Activated naive CD4-positive, alpha-beta T cell treated with anti-CD3 and anti-CD28 coated beads, Interleukin-2, amount 10 ng/mL, durations not matched to agents 7 days and 5 days (primary cell): ENCODE measurements at regions not wholly inside any gene's neighbourhood (a gene's known extent, or its start where the extent isn't known, plus 50 kb on each side); places are given as distances from the start of the nearest gene placed in this dataset.
"Not testable (repeated sequence)": the region's sequence is repeated elsewhere in the genome, so short reads cannot be mapped to it uniquely, and the experiment has no call there.

Source experiments
- CTCF ChIA-PET: fragments of 350-600 bp; sonication (Branson Sonifier 250); formaldehyde crosslinking; loops from one replicate; lab custom pipeline; 2021; ENCODE audit warnings: antibody characterized with exemption; lab: Charles Lee
- DNase-seq: peaks from one replicate; pipeline ENCODE4 v3.0.0-alpha.2; 2020
- H3K27ac Mint-ChIP-seq: one replicate; pipeline ENCODE4 v1.8.0; 2021; ENCODE audit warnings: mild to moderate bottlenecking, moderate library complexity, mixed read lengths
- H3K27me3 Mint-ChIP-seq: one replicate; pipeline ENCODE4 v1.8.0; 2021; ENCODE audit warnings: mild to moderate bottlenecking, mixed read lengths
- H3K36me3 Mint-ChIP-seq: one replicate; pipeline ENCODE4 v1.8.0; 2021; ENCODE audit warnings: mixed read lengths
- H3K4me1 Mint-ChIP-seq: one replicate; pipeline ENCODE4 v1.8.0; 2021; ENCODE audit warnings: mixed read lengths
- H3K4me3 Mint-ChIP-seq: one replicate; pipeline ENCODE4 v1.8.0; 2021; ENCODE audit warnings: mild to moderate bottlenecking, moderate library complexity, mixed read lengths
- H3K9me3 Mint-ChIP-seq: one replicate; pipeline ENCODE4 v1.8.0; 2021; ENCODE audit warnings: mixed read lengths

- H3K4me1 Mint-ChIP-seq, H3K36me3 Mint-ChIP-seq, H3K4me3 Mint-ChIP-seq, CTCF ChIA-PET, H3K9me3 Mint-ChIP-seq, H3K27ac Mint-ChIP-seq, DNase-seq, H3K27me3 Mint-ChIP-seq: not testable (repeated sequence)
These were observed 143.6 kb upstream of the ERV3-1 start for GRCh38 chr7:65150105-65150504.

DNA sequence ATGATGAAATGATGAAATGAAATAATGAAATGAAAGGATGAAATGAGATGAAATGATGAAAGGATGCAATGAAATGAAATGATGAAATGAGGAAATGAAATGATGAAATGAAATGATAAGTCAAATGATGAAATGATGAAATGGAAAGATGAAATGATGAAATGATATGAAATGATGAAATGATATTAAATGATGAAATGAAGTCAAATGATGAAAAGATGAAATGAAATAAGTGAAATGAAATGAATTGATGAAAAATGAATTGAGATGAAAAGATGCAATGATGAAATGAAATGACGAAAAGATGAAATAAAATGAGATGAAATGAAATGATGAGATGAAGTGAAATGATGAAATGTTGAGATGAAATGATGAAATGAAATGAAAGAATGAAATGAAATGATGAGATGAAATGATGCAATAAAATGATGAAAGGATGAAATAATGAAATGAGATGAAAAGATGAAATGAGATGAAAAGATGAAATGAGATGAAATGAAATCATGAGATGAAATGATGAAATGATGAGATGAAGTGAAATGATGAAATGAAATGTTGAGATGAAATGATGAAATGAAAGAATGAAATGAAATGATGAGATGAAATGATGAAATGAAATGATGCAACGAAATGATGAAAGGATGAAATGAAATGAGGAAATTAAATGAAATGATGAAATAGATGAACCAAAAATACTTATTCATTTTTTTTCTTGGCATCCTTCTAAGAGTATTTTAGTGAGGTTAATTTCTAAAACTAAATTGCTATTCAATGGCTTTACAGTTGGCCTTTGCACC lies 139.8 kb upstream of the ERV3-1 start:
- not testable (repeated sequence) for H3K27ac Mint-ChIP-seq

DNA sequence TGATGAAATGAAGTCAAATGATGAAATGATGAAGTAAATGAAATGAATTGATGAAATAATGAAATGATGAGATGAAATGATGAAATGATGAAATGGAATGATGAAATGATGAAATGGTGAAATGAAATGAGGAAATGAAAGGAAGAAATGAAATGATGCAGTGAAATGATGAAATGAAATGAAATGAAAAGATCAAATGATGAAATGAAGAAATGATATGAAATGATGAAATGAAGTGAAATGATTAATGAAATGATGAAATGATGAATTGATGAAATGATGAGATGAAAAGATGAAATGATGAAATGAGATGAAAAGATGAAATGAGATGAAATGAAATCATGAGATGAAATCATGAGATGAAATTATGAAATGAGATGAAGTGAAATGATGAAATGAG lies 139.2 kb upstream of the ERV3-1 start:
- H3K27ac Mint-ChIP-seq, H3K4me3 Mint-ChIP-seq, H3K4me1 Mint-ChIP-seq, CTCF ChIA-PET, H3K36me3 Mint-ChIP-seq, DNase-seq, H3K9me3 Mint-ChIP-seq, H3K27me3 Mint-ChIP-seq: not testable (repeated sequence)

More for the DNA sequence above, 139.8 kb upstream of the ERV3-1 start:
- H3K9me3 Mint-ChIP-seq, CTCF ChIA-PET, H3K4me1 Mint-ChIP-seq, H3K4me3 Mint-ChIP-seq, H3K36me3 Mint-ChIP-seq, H3K27me3 Mint-ChIP-seq, DNase-seq: not testable (repeated sequence)

GRCh38 chr7:65145008-65145407 lies 138.5 kb upstream of the ERV3-1 start:
- H3K27me3 Mint-ChIP-seq, H3K27ac Mint-ChIP-seq, DNase-seq, H3K36me3 Mint-ChIP-seq, H3K9me3 Mint-ChIP-seq, H3K4me1 Mint-ChIP-seq, CTCF ChIA-PET, H3K4me3 Mint-ChIP-seq: not testable (repeated sequence)

DNA sequence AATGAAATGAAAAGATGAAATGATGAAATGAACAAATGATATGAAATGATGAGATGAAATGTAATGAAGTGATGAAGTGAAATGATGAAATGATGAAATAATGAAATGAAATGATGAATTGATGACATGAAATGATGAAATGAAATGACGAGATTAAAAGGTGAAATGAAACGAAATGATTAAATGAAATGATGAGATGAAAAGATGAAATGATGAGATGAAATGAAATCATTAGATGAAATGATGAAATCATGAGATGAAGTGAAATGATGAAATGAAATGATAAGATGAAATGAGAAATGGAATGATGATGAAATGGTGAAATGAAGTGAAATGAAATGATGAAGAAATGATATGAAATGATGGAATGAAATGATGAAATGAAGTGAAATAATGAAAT lies 138.1 kb upstream of the ERV3-1 start:
- H3K27ac Mint-ChIP-seq, CTCF ChIA-PET, H3K4me1 Mint-ChIP-seq, H3K27me3 Mint-ChIP-seq, DNase-seq, H3K4me3 Mint-ChIP-seq, H3K9me3 Mint-ChIP-seq, H3K36me3 Mint-ChIP-seq: not testable (repeated sequence)

- H3K4me3 Mint-ChIP-seq, H3K4me1 Mint-ChIP-seq, H3K27ac Mint-ChIP-seq, CTCF ChIA-PET, DNase-seq, H3K27me3 Mint-ChIP-seq, H3K9me3 Mint-ChIP-seq, H3K36me3 Mint-ChIP-seq: not testable (repeated sequence)
These were observed 137.6 kb upstream of the ERV3-1 start for GRCh38 chr7:65144119-65144518.

DNA sequence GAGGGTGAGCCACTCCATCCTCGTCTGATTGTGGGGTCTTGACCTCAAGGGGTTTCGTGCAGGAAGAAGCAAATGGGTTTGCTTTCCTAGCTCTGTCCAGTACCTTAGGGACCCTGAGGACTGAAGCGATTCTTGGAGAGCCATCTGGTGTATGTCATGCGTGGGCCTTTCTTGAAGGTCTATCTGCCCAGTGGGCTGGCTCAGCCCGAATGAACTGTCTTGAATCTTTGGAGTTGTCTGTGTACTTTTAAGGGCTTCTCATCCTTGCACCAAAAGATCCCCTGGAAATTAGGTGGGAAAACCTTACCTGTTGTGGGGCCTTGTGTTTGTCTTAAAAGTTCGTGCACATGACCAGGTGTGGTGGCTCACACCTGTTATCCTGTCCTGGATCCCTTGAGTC lies 135.4 kb upstream of the ERV3-1 start:
- H3K27ac Mint-ChIP-seq, H3K9me3 Mint-ChIP-seq, H3K27me3 Mint-ChIP-seq: not testable (repeated sequence)

DNA sequence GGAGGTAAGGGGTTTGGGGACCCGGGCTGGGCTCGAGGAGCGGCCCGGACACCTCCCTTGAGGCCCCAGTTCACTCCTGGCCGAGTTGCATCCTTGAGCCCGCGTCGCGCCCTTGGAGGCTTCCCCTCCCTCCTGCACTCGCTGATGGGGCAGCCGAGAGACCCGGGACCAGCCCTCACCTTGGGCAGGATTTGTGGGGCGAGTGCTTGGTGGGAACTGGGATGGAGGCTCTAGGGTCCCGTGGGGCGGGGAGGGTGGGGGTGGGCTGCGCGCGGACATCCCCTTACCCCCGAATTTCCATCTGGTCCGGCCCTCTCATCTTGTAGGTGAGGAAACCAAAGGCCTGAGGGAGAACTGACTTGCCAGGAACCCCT lies 134.9 kb upstream of the ERV3-1 start:
- H3K27me3 Mint-ChIP-seq, H3K9me3 Mint-ChIP-seq, H3K4me1 Mint-ChIP-seq, CTCF ChIA-PET, H3K4me3 Mint-ChIP-seq, DNase-seq, H3K36me3 Mint-ChIP-seq, H3K27ac Mint-ChIP-seq: not testable (repeated sequence)

More for the DNA sequence above, 135.4 kb upstream of the ERV3-1 start:
- CTCF ChIA-PET, H3K4me3 Mint-ChIP-seq, DNase-seq, H3K36me3 Mint-ChIP-seq, H3K4me1 Mint-ChIP-seq: not testable (repeated sequence)

DNA sequence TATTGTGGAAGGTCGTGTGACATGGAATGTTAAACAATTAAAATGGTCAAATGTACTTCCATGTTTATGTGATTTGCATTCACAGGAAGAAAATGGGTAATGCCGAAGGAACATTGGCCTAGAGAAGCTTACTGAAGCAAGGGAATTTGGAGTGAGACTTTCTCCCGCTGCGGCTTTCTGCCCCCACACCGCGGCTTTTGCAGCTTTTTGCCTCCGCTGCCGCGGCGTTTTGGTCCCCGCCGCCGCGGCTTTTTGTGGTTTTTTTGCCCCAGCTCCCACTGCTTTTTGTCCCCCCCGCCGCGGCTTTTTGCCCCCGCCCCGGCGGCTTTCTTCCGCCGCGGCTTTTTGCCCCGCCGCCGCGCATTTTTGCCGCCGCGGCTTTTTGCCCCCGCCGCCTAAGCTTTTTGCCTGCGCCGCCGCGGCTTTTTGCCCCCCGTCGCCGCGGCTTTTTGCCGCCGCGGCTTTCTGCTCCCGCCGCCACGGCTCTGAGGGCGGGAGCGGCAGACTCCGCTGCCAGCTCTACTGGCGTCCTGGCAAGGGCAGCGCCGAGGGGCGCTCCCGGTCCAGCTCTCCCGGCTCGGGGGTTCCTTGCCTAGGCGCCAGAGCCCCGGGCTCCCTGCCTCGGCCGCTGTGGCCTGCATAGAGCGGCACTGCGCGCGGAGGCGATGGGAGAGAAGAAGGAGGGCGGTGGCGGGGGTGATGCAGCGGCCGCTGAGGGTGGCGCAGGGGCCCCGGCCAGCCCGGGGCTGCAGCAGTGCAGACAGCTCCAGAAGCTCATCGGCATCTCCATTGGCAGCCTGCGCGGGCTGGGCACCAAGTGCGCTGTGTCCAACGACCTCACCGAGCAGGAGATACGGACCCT lies 134.3 kb upstream of the ERV3-1 start:
- H3K27ac Mint-ChIP-seq, H3K4me1 Mint-ChIP-seq, H3K9me3 Mint-ChIP-seq, DNase-seq, H3K36me3 Mint-ChIP-seq, H3K27me3 Mint-ChIP-seq, H3K4me3 Mint-ChIP-seq, CTCF ChIA-PET: not testable (repeated sequence)

GRCh38 chr7:65136850-65137249 lies 130.4 kb upstream of the ERV3-1 start:
- H3K4me3 Mint-ChIP-seq, H3K9me3 Mint-ChIP-seq, DNase-seq, H3K27me3 Mint-ChIP-seq, H3K36me3 Mint-ChIP-seq, H3K27ac Mint-ChIP-seq, CTCF ChIA-PET, H3K4me1 Mint-ChIP-seq: not testable (repeated sequence)

GRCh38 chr7:65133087-65133486 lies 126.6 kb upstream of the ERV3-1 start:
- H3K27me3 Mint-ChIP-seq, H3K4me1 Mint-ChIP-seq, CTCF ChIA-PET, H3K36me3 Mint-ChIP-seq, DNase-seq, H3K27ac Mint-ChIP-seq, H3K4me3 Mint-ChIP-seq, H3K9me3 Mint-ChIP-seq: not testable (repeated sequence)

- H3K36me3 Mint-ChIP-seq, DNase-seq, CTCF ChIA-PET, H3K27ac Mint-ChIP-seq, H3K27me3 Mint-ChIP-seq, H3K4me3 Mint-ChIP-seq, H3K9me3 Mint-ChIP-seq, H3K4me1 Mint-ChIP-seq: not testable (repeated sequence)
These were observed 125.8 kb upstream of the ERV3-1 start for GRCh38 chr7:65132256-65132655.

DNA sequence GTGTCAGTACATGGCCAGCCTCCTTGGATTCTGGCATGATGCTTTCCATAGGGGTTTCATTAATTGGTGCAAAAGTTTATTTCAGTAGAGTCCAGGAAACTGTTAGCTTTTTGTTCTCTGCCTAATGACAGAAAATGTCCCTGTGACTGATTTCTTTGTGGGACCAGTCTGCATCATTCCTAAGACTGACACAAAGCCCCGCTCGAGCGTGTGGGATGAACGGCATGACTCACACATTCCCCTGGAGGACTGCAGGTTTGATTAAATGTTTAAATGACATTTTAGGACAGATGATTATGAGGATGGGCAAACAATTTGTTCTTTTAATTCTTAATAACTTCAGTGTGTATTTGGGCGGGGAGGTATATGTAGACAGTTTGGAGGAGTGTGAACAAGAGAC lies 120.9 kb upstream of the ERV3-1 start:
- H3K36me3 Mint-ChIP-seq, H3K4me1 Mint-ChIP-seq, H3K4me3 Mint-ChIP-seq, H3K9me3 Mint-ChIP-seq, DNase-seq, H3K27me3 Mint-ChIP-seq, H3K27ac Mint-ChIP-seq, CTCF ChIA-PET: not testable (repeated sequence)

- not testable (repeated sequence) for H3K36me3 Mint-ChIP-seq, DNase-seq, H3K27ac Mint-ChIP-seq
These were observed 118.1 kb upstream of the ERV3-1 start for GRCh38 chr7:65124600-65124999.

DNA sequence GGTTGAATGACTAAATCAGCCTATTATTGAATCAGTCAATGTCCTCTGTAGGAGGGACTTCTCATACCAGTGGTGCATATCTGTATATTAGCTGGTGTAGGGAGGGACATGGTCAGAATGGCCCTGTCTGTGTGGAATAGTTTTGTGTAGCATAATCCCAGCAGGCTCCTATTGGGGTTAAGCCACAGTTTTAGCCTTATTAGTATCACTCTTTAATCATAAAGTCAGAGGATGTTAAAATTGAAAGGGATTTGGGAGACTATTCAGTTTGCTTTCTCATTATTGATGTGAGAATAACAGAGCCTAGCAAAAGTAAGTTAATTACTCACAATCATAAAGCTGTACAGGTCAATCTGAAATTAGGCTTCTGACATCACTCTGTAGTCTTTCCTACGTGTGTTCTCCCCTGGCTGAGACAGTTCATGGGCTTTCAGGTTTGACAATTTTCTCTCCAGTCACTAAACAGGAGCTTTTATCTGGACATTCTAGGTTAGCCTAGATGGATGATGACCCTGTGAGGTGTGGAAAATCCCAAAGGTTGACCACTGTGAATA lies 99.2 kb upstream of the ERV3-1 start:
- CTCF ChIA-PET, H3K9me3 Mint-ChIP-seq, H3K36me3 Mint-ChIP-seq: not testable (repeated sequence)

More at GRCh38 chr7:65124600-65124999, 118.1 kb upstream of the ERV3-1 start:
- H3K4me1 Mint-ChIP-seq, CTCF ChIA-PET, H3K27me3 Mint-ChIP-seq, H3K4me3 Mint-ChIP-seq, H3K9me3 Mint-ChIP-seq: not testable (repeated sequence)

More for the DNA sequence above, 99.2 kb upstream of the ERV3-1 start:
- not testable (repeated sequence) for DNase-seq, H3K27ac Mint-ChIP-seq, H3K27me3 Mint-ChIP-seq, H3K4me1 Mint-ChIP-seq, H3K4me3 Mint-ChIP-seq
